ENCODE measurements at regions not wholly inside any gene's neighbourhood (a gene's known extent, or its start where the extent isn't known, plus 50 kb on each side); places are given as distances from the start of the nearest gene placed in this dataset.

GRCh38 chr5:74916831-74917710, 50.9 kb upstream of the FAM169A start:
- no peak for DNase-seq
